Spleen (tissue), 11 donors: ENCODE measurements at regions not wholly inside any gene's neighbourhood (a gene's known extent, or its start where the extent isn't known, plus 50 kb on each side); places are given as distances from the start of the nearest gene placed in this dataset.

Source experiments
- DNase-seq: peaks from one replicate; pipeline ENCODE4 v3.0.0-alpha.2; 2020
- H3K27ac ChIP-seq, 8 donors: fragments of 200-600 bp; sonication (generic) in 7 of 8; 1 replicate in 4 of 8; 2 replicates in 4 of 8; pipeline versions ENCODE4 v1.5.0 to v1.8.0; 2016 to 2021; ENCODE audit warnings: inconsistent platforms in 4 of 8, mild to moderate bottlenecking in 4 of 8, moderate library complexity in 1 of 8
- H3K27me3 ChIP-seq, 7 donors: fragments of 200-600 bp; sonication (generic) in 6 of 7; replicated peaks in 1 of 7; 1 replicate in 4 of 7; 2 replicates in 3 of 7; pipeline versions ENCODE4 v1.5.0 to v1.8.0; 2016 to 2021; ENCODE audit warnings: inconsistent platforms in 3 of 7, mild to moderate bottlenecking in 1 of 7
- H3K36me3 ChIP-seq, 6 donors: fragments of 200-600 bp; sonication (generic) in 5 of 6; 1 replicate in 4 of 6; 2 replicates in 2 of 6; pipeline versions ENCODE4 v1.5.0 to v1.8.0; 2016 to 2021; ENCODE audit warnings: inconsistent platforms in 2 of 6
- H3K4me1 ChIP-seq, 6 donors: fragments of 200-600 bp; sonication (generic) in 5 of 6; 1 replicate in 3 of 6; 2 replicates in 3 of 6; pipeline versions ENCODE4 v1.5.0 to v1.8.0; 2016 to 2021; ENCODE audit warnings: inconsistent platforms in 3 of 6
- H3K4me3 ChIP-seq, 8 donors: fragments of 200-600 bp; sonication (generic) in 7 of 8; 1 replicate in 4 of 8; 2 replicates in 4 of 8; pipeline versions ENCODE4 v1.5.0 to v1.8.0; 2016 to 2021; ENCODE audit warnings: inconsistent platforms in 4 of 8, mild to moderate bottlenecking in 4 of 8, moderate library complexity in 2 of 8
- H3K9me3 ChIP-seq, 8 donors: fragments of 200-600 bp; sonication (generic) in 7 of 8; 1 replicate in 4 of 8; 2 replicates in 4 of 8; pipeline versions ENCODE4 v1.5.0 to v1.8.0; 2016 to 2021; ENCODE audit warnings: inconsistent platforms in 4 of 8
- CTCF ChIP-seq, 11 experiments: fragments of 200-600 bp in 7 of 11; fragments of 450-650 bp in 4 of 11; sonication (generic) in 4 of 11; IDR thresholded peaks in 8 of 11; conservative IDR thresholded peaks in 3 of 11; 1 replicate in 7 of 11; 2 replicates in 4 of 11; pipeline versions ENCODE4 v1.4.0 to v1.8.0; 2016 to 2021; ENCODE audit warnings: antibody characterized with exemption in 11 of 11, inconsistent platforms in 4 of 11, mild to moderate bottlenecking in 1 of 11
- POLR2A ChIP-seq, 3 donors: fragments of 450-650 bp; IDR thresholded peaks; one replicate each; pipeline ENCODE4 v1.5.1; 2017; ENCODE audit warnings: antibody characterized with exemption in 3 of 3, mild to moderate bottlenecking in 1 of 3
- POLR2AphosphoS5 ChIP-seq, 3 donors: sonication (generic); formaldehyde crosslinking; IDR thresholded peaks; one replicate each; pipeline ENCODE4 v1.5.1; 2017; ENCODE audit warnings: antibody characterized with exemption in 3 of 3
- WGBS, 5 donors: extraction: QIAGEN DNeasy Blood & Tissue Kit in 3 of 5; methylation state at CpG; one replicate each; pipeline versions ENCODE4 v1.1.5 to v1.1.7; 2013 to 2018; 5-methylcytosine and 5-hydroxymethylcytosine counted together
- intact Hi-C: fragments of 100-400 bp; cut with DNase I; formaldehyde crosslinking; loops from one replicate; pipeline ENCODE4 v1.15.0; 2023; ENCODE audit warnings: low total_unique reads
- donor health status: healthy with polysubstance abuse.
- donor health status: DM: no; HTN: no; CAD: no; lungs with moderate emphysema.
- donor health status: DM: no; HTN: no; CAD: no.
- donor health status: Bipolar disorder and iron deficiency.
- donor health status: healthy.
- donor health status: DM: no; HTN: no; CAD: no.
- donor health status: DM: yes; HTN: yes; CAD: no.

DNA sequence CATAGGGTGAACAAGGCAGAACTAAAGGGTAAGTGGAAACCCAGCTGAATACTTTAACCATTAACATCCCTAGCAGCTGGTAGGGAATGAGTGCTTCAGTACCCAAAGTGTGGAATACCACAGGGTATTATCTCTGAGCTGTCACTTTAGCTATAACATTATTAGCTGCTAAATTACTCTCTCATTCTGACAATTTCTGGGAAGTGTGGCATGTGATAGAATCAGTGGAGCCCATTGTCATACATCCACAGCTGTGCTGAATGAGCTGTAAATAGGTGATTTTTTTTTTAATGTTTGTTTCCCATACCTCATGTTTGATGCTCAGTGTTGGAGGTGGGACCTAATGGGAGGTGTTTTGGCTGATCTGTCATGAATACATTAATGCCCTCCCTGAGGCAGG is 894.3 kb downstream of the DIPK2A start:
- no peaks in the 10 kb centered on the region for H3K9me3 ChIP-seq
- H3K4me3 ChIP-seq = no peak overlapping the region
- intact Hi-C loops = no loop called here
- no peak overlapping the region for H3K27ac ChIP-seq
- no peak for DNase-seq
- no peaks in the 10 kb centered on the region for H3K27me3 ChIP-seq
- TF ChIP-seq POLR2AphosphoS5 (IDR thresholded peaks at IDR 0.05) = no peak
- no peak for TF ChIP-seq POLR2A (IDR thresholded peaks at IDR 0.05)
- no peak for TF ChIP-seq CTCF (IDR thresholded peaks at IDR 0.05 in 8 of 11, conservative IDR thresholded peaks at IDR 0.05 in 3 of 11)
- no peaks in the 10 kb centered on the region for H3K36me3 ChIP-seq
- H3K4me1 ChIP-seq = no peaks in the 10 kb centered on the region

GRCh38 chr3:144866476-144866875 is 894.9 kb downstream of the DIPK2A start:
- intact Hi-C loops = no loop called here

GRCh38 chr3:144868506-144868905 is 896.9 kb downstream of the DIPK2A start:
- TF ChIP-seq POLR2A (IDR thresholded peaks at IDR 0.05) (no peak), CTCF (IDR thresholded peaks at IDR 0.05 in 8 of 11, conservative IDR thresholded peaks at IDR 0.05 in 3 of 11) (no peak)
- H3K4me1 ChIP-seq = no peaks in the 10 kb centered on the region
- DNase-seq = no peak
- no peaks in the 10 kb centered on the region for H3K27me3 ChIP-seq
- no peaks in the 10 kb centered on the region for H3K9me3 ChIP-seq
- no peak overlapping the region for H3K4me3 ChIP-seq
- H3K27ac ChIP-seq = no peak overlapping the region
- intact Hi-C loops = no loop called here
- no peaks in the 10 kb centered on the region for H3K36me3 ChIP-seq

More at GRCh38 chr3:144866476-144866875, 894.9 kb downstream of the DIPK2A start:
- H3K27ac ChIP-seq = no peak overlapping the region
- H3K36me3 ChIP-seq = no peaks in the 10 kb centered on the region
- 9 to 24% (median 11%) methylated on average over 2 of the region's 2 CpGs for WGBS, 5 donors
- no peaks in the 10 kb centered on the region for H3K9me3 ChIP-seq
- no peak for TF ChIP-seq POLR2AphosphoS5 (IDR thresholded peaks at IDR 0.05)
- no peak for TF ChIP-seq CTCF (IDR thresholded peaks at IDR 0.05 in 8 of 11, conservative IDR thresholded peaks at IDR 0.05 in 3 of 11)
- H3K4me1 ChIP-seq = no peaks in the 10 kb centered on the region
- no peak overlapping the region for H3K4me3 ChIP-seq
- no peak for DNase-seq
- no peaks in the 10 kb centered on the region for H3K27me3 ChIP-seq

DNA sequence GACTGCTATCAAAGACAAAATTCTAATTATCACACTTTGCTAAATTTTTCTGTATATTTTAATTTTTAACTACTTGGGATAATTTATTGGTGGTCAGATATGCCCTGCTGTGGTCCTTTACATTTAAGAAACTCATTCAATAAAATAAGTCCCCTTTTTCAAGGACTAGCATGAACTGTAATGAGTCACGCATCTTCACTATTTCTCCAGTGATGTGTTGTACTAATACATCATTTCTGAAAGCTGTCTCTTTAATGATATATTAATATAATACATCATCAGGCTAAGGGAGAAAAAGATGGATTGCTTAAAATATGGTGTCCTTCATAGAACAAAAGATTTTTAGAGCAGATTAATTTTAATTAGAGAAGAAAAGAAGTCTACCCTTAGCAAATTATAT is 901.4 kb downstream of the DIPK2A start:
- no peaks in the 10 kb centered on the region for H3K36me3 ChIP-seq
- no peaks in the 10 kb centered on the region for H3K27me3 ChIP-seq
- TF ChIP-seq POLR2AphosphoS5 (IDR thresholded peaks at IDR 0.05) (no peak), CTCF (IDR thresholded peaks at IDR 0.05 in 8 of 11, conservative IDR thresholded peaks at IDR 0.05 in 3 of 11) (no peak), POLR2A (IDR thresholded peaks at IDR 0.05) (no peak)
- no peak for DNase-seq
- 92 to 98% (median 93%) methylated on average over 1 of the region's 1 CpG for WGBS, 5 donors
- H3K9me3 ChIP-seq = no peaks in the 10 kb centered on the region
- H3K4me3 ChIP-seq = no peak overlapping the region
- no peak overlapping the region for H3K27ac ChIP-seq
- no peaks in the 10 kb centered on the region for H3K4me1 ChIP-seq
- intact Hi-C loops = no loop called here
